Loucy (cell line): ENCODE measurements at regions not wholly inside any gene's neighbourhood (a gene's known extent, or its start where the extent isn't known, plus 50 kb on each side); places are given as distances from the start of the nearest gene placed in this dataset.

Experiments
- EZH2phosphoT487 ChIP-seq: fragments of 200-600 bp; IDR thresholded peaks from 2 replicates; pipeline ENCODE4 v1.6.1; 2018; ENCODE audit warnings: antibody characterized with exemption, mild to moderate bottlenecking, moderate library complexity, borderline replicate concordance
- TF ChIP-seq, protein P1 (sequence below): fragments of 200-600 bp; sonication (generic); conservative IDR thresholded peaks from 2 replicates; pipeline ENCODE4 v1.5.1; 2014; ENCODE audit warnings: mild to moderate bottlenecking, antibody characterized with exemption, low read length

GRCh38 chr1:228804173-228804572, 68.9 kb downstream of the RHOU start:
- TF ChIP-seq, protein P1, sequence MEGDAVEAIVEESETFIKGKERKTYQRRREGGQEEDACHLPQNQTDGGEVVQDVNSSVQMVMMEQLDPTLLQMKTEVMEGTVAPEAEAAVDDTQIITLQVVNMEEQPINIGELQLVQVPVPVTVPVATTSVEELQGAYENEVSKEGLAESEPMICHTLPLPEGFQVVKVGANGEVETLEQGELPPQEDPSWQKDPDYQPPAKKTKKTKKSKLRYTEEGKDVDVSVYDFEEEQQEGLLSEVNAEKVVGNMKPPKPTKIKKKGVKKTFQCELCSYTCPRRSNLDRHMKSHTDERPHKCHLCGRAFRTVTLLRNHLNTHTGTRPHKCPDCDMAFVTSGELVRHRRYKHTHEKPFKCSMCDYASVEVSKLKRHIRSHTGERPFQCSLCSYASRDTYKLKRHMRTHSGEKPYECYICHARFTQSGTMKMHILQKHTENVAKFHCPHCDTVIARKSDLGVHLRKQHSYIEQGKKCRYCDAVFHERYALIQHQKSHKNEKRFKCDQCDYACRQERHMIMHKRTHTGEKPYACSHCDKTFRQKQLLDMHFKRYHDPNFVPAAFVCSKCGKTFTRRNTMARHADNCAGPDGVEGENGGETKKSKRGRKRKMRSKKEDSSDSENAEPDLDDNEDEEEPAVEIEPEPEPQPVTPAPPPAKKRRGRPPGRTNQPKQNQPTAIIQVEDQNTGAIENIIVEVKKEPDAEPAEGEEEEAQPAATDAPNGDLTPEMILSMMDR = no peak
- no peak for TF ChIP-seq EZH2phosphoT487
